ENCODE measurements at regions not wholly inside any gene's neighbourhood (a gene's known extent, or its start where the extent isn't known, plus 50 kb on each side); places are given as distances from the start of the nearest gene placed in this dataset.

GRCh38 chr2:64735504-64735903, 81.8 kb upstream of the SERTAD2 start:
- TF ChIP-seq, protein P1, sequence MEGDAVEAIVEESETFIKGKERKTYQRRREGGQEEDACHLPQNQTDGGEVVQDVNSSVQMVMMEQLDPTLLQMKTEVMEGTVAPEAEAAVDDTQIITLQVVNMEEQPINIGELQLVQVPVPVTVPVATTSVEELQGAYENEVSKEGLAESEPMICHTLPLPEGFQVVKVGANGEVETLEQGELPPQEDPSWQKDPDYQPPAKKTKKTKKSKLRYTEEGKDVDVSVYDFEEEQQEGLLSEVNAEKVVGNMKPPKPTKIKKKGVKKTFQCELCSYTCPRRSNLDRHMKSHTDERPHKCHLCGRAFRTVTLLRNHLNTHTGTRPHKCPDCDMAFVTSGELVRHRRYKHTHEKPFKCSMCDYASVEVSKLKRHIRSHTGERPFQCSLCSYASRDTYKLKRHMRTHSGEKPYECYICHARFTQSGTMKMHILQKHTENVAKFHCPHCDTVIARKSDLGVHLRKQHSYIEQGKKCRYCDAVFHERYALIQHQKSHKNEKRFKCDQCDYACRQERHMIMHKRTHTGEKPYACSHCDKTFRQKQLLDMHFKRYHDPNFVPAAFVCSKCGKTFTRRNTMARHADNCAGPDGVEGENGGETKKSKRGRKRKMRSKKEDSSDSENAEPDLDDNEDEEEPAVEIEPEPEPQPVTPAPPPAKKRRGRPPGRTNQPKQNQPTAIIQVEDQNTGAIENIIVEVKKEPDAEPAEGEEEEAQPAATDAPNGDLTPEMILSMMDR (IDR thresholded peaks at IDR 0.05; ENCODE audit: control extremely low read depth in 1 of 3, insufficient read depth in 1 of 3, low read depth in 1 of 3, low read length in 3 of 3), result no peak
- TF ChIP-seq TAF1 (IDR thresholded peaks at IDR 0.05; ENCODE audit: low read depth, low read length) (no peak), JUND (IDR thresholded peaks at IDR 0.05; ENCODE audit: low read length) (no peak), GABPA (IDR thresholded peaks at IDR 0.05; ENCODE audit: borderline replicate concordance, insufficient read depth, low read length) (no peak), POLR2AphosphoS5 (IDR thresholded peaks at IDR 0.05; ENCODE audit: low read depth, low read length) (no peak), FOSL1 (IDR thresholded peaks at IDR 0.05; ENCODE audit: insufficient read depth, low read depth, low read length) (no peak), HDAC6 (IDR thresholded peaks at IDR 0.05; ENCODE audit: low read depth, low read length) (no peak), EP300 (IDR thresholded peaks at IDR 0.05; ENCODE audit: borderline replicate concordance in 1 of 2, low read depth in 2 of 2, low read length in 2 of 2) (no peak), SIN3A (conservative IDR thresholded peaks at IDR 0.05 in 1 of 2, IDR thresholded peaks at IDR 0.05 in 1 of 2; ENCODE audit: low read depth in 1 of 2, low read length in 2 of 2) (no peak)

All from H1 (cell line).